Upper lobe of left lung (tissue), 4 donors: ENCODE measurements at regions not wholly inside any gene's neighbourhood (a gene's known extent, or its start where the extent isn't known, plus 50 kb on each side); places are given as distances from the start of the nearest gene placed in this dataset.

Source experiments
- EP300 ChIP-seq, 4 donors: sonication (generic); formaldehyde crosslinking; IDR thresholded peaks; one replicate each; pipeline ENCODE4 v1.5.1; 2017; ENCODE audit warnings: antibody characterized with exemption in 4 of 4, control low read depth in 2 of 4
- TF ChIP-seq, protein P1 (sequence below), 6 experiments: fragments of 450-650 bp in 4 of 6; fragments of 200-600 bp in 2 of 6; sonication (generic) in 2 of 6; IDR thresholded peaks; one replicate each; pipeline ENCODE4 v1.5.1; 2016 to 2019; ENCODE audit warnings: antibody characterized with exemption in 6 of 6

DNA sequence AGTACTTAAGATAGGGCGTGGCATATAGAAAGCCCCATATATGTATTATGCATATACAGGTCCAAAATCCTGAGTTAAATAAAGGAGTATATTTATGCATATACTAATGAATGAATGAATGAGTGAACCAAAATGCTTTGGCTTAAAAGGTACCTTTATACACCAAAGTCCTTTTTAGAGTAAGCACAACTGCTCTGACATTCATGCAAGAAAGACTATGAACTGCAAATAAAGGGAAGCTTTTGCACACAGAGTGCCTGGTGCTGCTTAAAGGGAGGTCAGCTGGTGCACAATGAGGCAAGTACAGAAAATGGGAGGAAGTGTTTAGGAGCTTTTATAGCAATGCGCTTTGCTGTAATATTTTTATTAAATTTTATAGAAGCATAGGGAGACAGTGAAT lies 214.0 kb downstream of the KLF13 start:
- TF ChIP-seq EP300 (IDR thresholded peaks at IDR 0.05) = no peak
- TF ChIP-seq, protein P1, sequence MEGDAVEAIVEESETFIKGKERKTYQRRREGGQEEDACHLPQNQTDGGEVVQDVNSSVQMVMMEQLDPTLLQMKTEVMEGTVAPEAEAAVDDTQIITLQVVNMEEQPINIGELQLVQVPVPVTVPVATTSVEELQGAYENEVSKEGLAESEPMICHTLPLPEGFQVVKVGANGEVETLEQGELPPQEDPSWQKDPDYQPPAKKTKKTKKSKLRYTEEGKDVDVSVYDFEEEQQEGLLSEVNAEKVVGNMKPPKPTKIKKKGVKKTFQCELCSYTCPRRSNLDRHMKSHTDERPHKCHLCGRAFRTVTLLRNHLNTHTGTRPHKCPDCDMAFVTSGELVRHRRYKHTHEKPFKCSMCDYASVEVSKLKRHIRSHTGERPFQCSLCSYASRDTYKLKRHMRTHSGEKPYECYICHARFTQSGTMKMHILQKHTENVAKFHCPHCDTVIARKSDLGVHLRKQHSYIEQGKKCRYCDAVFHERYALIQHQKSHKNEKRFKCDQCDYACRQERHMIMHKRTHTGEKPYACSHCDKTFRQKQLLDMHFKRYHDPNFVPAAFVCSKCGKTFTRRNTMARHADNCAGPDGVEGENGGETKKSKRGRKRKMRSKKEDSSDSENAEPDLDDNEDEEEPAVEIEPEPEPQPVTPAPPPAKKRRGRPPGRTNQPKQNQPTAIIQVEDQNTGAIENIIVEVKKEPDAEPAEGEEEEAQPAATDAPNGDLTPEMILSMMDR (IDR thresholded peaks at IDR 0.05) = no peak
